H1 (cell line): ENCODE measurements at regions not wholly inside any gene's neighbourhood (a gene's known extent, or its start where the extent isn't known, plus 50 kb on each side); places are given as distances from the start of the nearest gene placed in this dataset.

Experiments used
- CTCF ChIA-PET: fragments of 300-600 bp; sonication (Branson Sonifier 250); formaldehyde crosslinking; loops from one replicate; lab custom pipeline; 2021; ENCODE audit not compliant: partially characterized antibody; lab: Charles Lee
- POLR2A ChIA-PET: fragments of 300-600 bp; sonication (Branson Sonifier 250); formaldehyde crosslinking; loops from one replicate; lab custom pipeline; 2021; ENCODE audit warnings: inconsistent platforms; ENCODE audit not compliant: partially characterized antibody; lab: Charles Lee
- DNase-seq, 2 experiments: peaks; one replicate each; pipeline versions ENCODE4 v3.0.0 to v3.0.0-alpha.2; 2010 to 2022; ENCODE audit warnings: low spot score in 2 of 2, low read depth in 1 of 2, mixed read lengths in 1 of 2
- FAIRE-seq: peaks from 2 replicates; lab custom pipeline; 2011; peaks lifted over from hg19 to GRCh38; lab: Jason Lieb, UNC
- H2AFZ ChIP-seq: 2 replicates; pipeline ENCODE4 v1.8.1; 2012; ENCODE audit warnings: low read length, inconsistent platforms
- H2AK5ac ChIP-seq: 2 replicates; pipeline ENCODE4 v1.6.1; 2013; ENCODE audit warnings: low read depth, low read length
- H2BK120ac ChIP-seq: replicated peaks from 2 replicates; pipeline ENCODE3; 2013; ENCODE audit warnings: low read depth, low read length, inconsistent platforms
- H2BK12ac ChIP-seq: 2 replicates; pipeline ENCODE4 v1.6.1; 2013; ENCODE audit warnings: low read depth, low read length
- H2BK15ac ChIP-seq: 2 replicates; pipeline ENCODE4 v1.6.1; 2013; ENCODE audit warnings: low read length
- H2BK20ac ChIP-seq: 2 replicates; pipeline ENCODE4 v1.6.1; 2013; ENCODE audit warnings: low read length
- H2BK5ac ChIP-seq: 2 replicates; pipeline ENCODE4 v1.6.1; 2013; ENCODE audit warnings: low read depth, low read length
- H3K14ac ChIP-seq: 2 replicates; pipeline ENCODE4 v1.6.1; 2013; ENCODE audit warnings: inconsistent platforms; ENCODE audit not compliant: insufficient read length
- H3K18ac ChIP-seq: 2 replicates; pipeline ENCODE4 v1.6.1; 2013; ENCODE audit warnings: low read length; ENCODE audit errors: extremely low read depth
- H3K23ac ChIP-seq: 2 replicates; pipeline ENCODE4 v1.6.1; 2013; ENCODE audit warnings: inconsistent platforms; ENCODE audit not compliant: insufficient read length
- H3K23me2 ChIP-seq: 2 replicates; pipeline ENCODE4 v1.6.1; 2013; ENCODE audit warnings: low read depth, low read length
- H3K27ac ChIP-seq: 2 replicates; pipeline ENCODE4 v1.6.1; 2011; ENCODE audit warnings: low read depth, low read length, inconsistent platforms
- H3K27me3 ChIP-seq, 4 experiments: replicated peaks in 1 of 4; 1 replicate in 1 of 4; 2 replicates in 3 of 4; pipeline versions ENCODE4 v1.6.1 to v1.8.1; 2011 to 2013; ENCODE audit warnings: low read length in 3 of 4, mild to moderate bottlenecking in 3 of 4, inconsistent platforms in 2 of 4, mixed read lengths in 2 of 4, moderate library complexity in 1 of 4; ENCODE audit not compliant: control insufficient read depth in 3 of 4, insufficient read depth in 3 of 4; ENCODE audit errors: extremely low read depth in 1 of 4
- H3K36me3 ChIP-seq, 4 experiments: 2 replicates each; pipeline versions ENCODE4 v1.6.1 to v1.8.1; 2011 to 2013; ENCODE audit warnings: mild to moderate bottlenecking in 4 of 4, low read length in 3 of 4, moderate library complexity in 2 of 4, control low read depth in 1 of 4, inconsistent platforms in 1 of 4; ENCODE audit not compliant: insufficient read depth in 4 of 4, control insufficient read depth in 2 of 4
- H3K4ac ChIP-seq: replicated peaks from 2 replicates; pipeline ENCODE3; 2013; ENCODE audit warnings: low read length, low read depth, mixed read lengths, inconsistent platforms; ENCODE audit not compliant: insufficient read length
- H3K4me1 ChIP-seq, 4 experiments: replicated peaks in 1 of 4; 1 replicate in 1 of 4; 2 replicates in 3 of 4; pipeline versions ENCODE4 v1.6.1 to v1.8.1; 2011 to 2013; ENCODE audit warnings: low read length in 3 of 4, inconsistent platforms in 2 of 4, mixed read lengths in 1 of 4; ENCODE audit not compliant: insufficient read depth in 4 of 4, control insufficient read depth in 3 of 4
- H3K4me2 ChIP-seq, 2 experiments: 2 replicates each; pipeline versions ENCODE4 v1.6.1 to v1.8.1; 2011 to 2013; ENCODE audit warnings: low read depth in 2 of 2, low read length in 2 of 2, control low read depth in 1 of 2, inconsistent platforms in 1 of 2, mild to moderate bottlenecking in 1 of 2; ENCODE audit not compliant: insufficient read depth in 1 of 2
- H3K4me3 ChIP-seq, 4 experiments: fragments of 200-600, 300-600 bp in 1 of 4; sonication (generic), shearing (Covaris generic), sonication (Bioruptor Twin) in 1 of 4; 2 replicates each; pipeline versions ENCODE4 v1.5.1 to v1.8.1; 2011 to 2016; ENCODE audit warnings: low read length in 4 of 4, low read depth in 3 of 4, control low read depth in 2 of 4, inconsistent platforms in 2 of 4, mild to moderate bottlenecking in 2 of 4, mixed read lengths in 1 of 4, moderate library complexity in 1 of 4; ENCODE audit not compliant: insufficient read depth in 2 of 4; ENCODE audit errors: extremely low read depth in 1 of 4
- H3K56ac ChIP-seq: replicated peaks from 2 replicates; pipeline ENCODE3; 2013; ENCODE audit warnings: low read depth, mild to moderate bottlenecking, mixed read lengths, low read length, inconsistent platforms; ENCODE audit not compliant: insufficient read length
- H3K79me1 ChIP-seq: 2 replicates; pipeline ENCODE4 v1.6.1; 2013; ENCODE audit warnings: low read depth, low read length, control low read depth
- H3K79me2 ChIP-seq, 2 experiments: 2 replicates each; pipeline versions ENCODE4 v1.6.1 to v1.8.1; 2012 to 2013; ENCODE audit warnings: low read length in 2 of 2, mild to moderate bottlenecking in 2 of 2, inconsistent platforms in 1 of 2; ENCODE audit not compliant: insufficient read depth in 2 of 2, control insufficient read depth in 1 of 2
- H3K9ac ChIP-seq, 4 experiments: replicated peaks in 1 of 4; 1 replicate in 1 of 4; 2 replicates in 3 of 4; pipeline versions ENCODE4 v1.6.1 to v1.8.1; 2011 to 2013; ENCODE audit warnings: low read depth in 3 of 4, low read length in 3 of 4, control low read depth in 2 of 4, mild to moderate bottlenecking in 2 of 4, moderate library complexity in 2 of 4, inconsistent platforms in 1 of 4; ENCODE audit errors: extremely low read depth in 1 of 4
- H3K9me3 ChIP-seq, 2 experiments: 2 replicates each; pipeline versions ENCODE4 v1.6.1 to v1.8.1; 2012 to 2013; ENCODE audit warnings: mild to moderate bottlenecking in 2 of 2, moderate library complexity in 2 of 2, control low read depth in 1 of 2, inconsistent platforms in 1 of 2, low read depth in 1 of 2, low read length in 1 of 2, mixed read lengths in 1 of 2; ENCODE audit not compliant: insufficient read depth in 2 of 2
- H4K20me1 ChIP-seq, 2 experiments: replicated peaks in 1 of 2; 2 replicates each; pipeline versions ENCODE3 to v1.8.1; 2011 to 2013; ENCODE audit warnings: inconsistent platforms in 2 of 2, low read length in 2 of 2, mild to moderate bottlenecking in 1 of 2; ENCODE audit not compliant: insufficient read depth in 2 of 2, control insufficient read depth in 1 of 2
- H4K5ac ChIP-seq: 2 replicates; pipeline ENCODE4 v1.6.1; 2013; ENCODE audit warnings: low read length, low read depth, mixed read lengths, inconsistent platforms; ENCODE audit not compliant: insufficient read length
- H4K8ac ChIP-seq: 2 replicates; pipeline ENCODE4 v1.8.0; 2013; ENCODE audit warnings: mild to moderate bottlenecking, moderate library complexity, low read length, inconsistent platforms; ENCODE audit not compliant: insufficient read depth; ENCODE audit errors: extremely low read depth
- H4K91ac ChIP-seq: replicated peaks from 2 replicates; pipeline ENCODE3; 2013; ENCODE audit warnings: low read length, mixed read lengths, inconsistent platforms; ENCODE audit not compliant: insufficient read length
- BRCA1 ChIP-seq: IDR thresholded peaks from 2 replicates; pipeline ENCODE4 v1.6.1; 2012; ENCODE audit warnings: low read depth, low read length, improper control_type of control experiment
- CBX8 ChIP-seq: fragments of 300-800, 300-1000 bp; sonication (generic); IDR thresholded peaks from 2 replicates; pipeline ENCODE4 v1.7.1; 2016; ENCODE audit warnings: low read depth, low read length, borderline replicate concordance
- CHD1 ChIP-seq: IDR thresholded peaks from 2 replicates; pipeline ENCODE4 v1.6.1; 2012; ENCODE audit warnings: low read depth, low read length, improper control_type of control experiment
- HDAC6 ChIP-seq: IDR thresholded peaks from one replicate; pipeline ENCODE4 v1.7.1; 2012; ENCODE audit warnings: low read depth, mild to moderate bottlenecking, inconsistent platforms, low read length, moderate library complexity
- KDM5A ChIP-seq: fragments of 200-600 bp; IDR thresholded peaks from 2 replicates; pipeline ENCODE4 v1.7.1; 2012; ENCODE audit warnings: mild to moderate bottlenecking, low read length, inconsistent platforms, mixed read lengths
- NANOG ChIP-seq: IDR thresholded peaks from 2 replicates; pipeline ENCODE4 v1.6.1; 2011; ENCODE audit warnings: low read length, low read depth, mild to moderate bottlenecking, inconsistent platforms; ENCODE audit not compliant: insufficient read depth, poor library complexity, severe bottlenecking
- POU5F1 ChIP-seq: IDR thresholded peaks from 2 replicates; pipeline ENCODE4 v1.6.1; 2011; ENCODE audit warnings: low read depth, mild to moderate bottlenecking, low read length, moderate library complexity
- RFX5 ChIP-seq: IDR thresholded peaks from 2 replicates; pipeline ENCODE4 v1.6.1; 2011; ENCODE audit warnings: low read depth, low read length, improper control_type of control experiment, borderline replicate concordance
- SIN3A ChIP-seq, 2 experiments: IDR thresholded peaks in 1 of 2; conservative IDR thresholded peaks in 1 of 2; 2 replicates each; pipeline ENCODE4 v1.6.1; 2011 to 2012; ENCODE audit warnings: low read length in 2 of 2, improper control_type of control experiment in 1 of 2, low read depth in 1 of 2, mild to moderate bottlenecking in 1 of 2
- WGBS, 2 experiments: shearing (Covaris generic) in 1 of 2; methylation state at CpG; one replicate each; pipeline versions ENCODE4 v1.1.6 to v1.1.7; 2013 to 2015; ENCODE audit warnings: low lambda C conversion rate in 2 of 2, mixed read lengths in 2 of 2, inconsistent platforms in 1 of 2, low coverage in 1 of 2, missing lambda C conversion rate in 1 of 2; ENCODE audit not compliant: insufficient replicate concordance in 2 of 2, insufficient coverage in 1 of 2, insufficient read length in 1 of 2; ENCODE audit errors: extremely low coverage in 1 of 2, missing lambda C conversion rate in 1 of 2; 5-methylcytosine and 5-hydroxymethylcytosine counted together

GRCh38 chr3:127052121-127052561 is 69.2 kb downstream of the PLXNA1 start:
- 92% methylated on average over 14 of the region's 15 CpGs; no CpG with 5 or more reads in 1 of the 2 experiments for WGBS, 2 experiments
- CTCF ChIA-PET = interaction anchor here (1.0 to 1.8 kb wide), 3 partner anchors 9 to 322 kb away, joined by 3 to 6 read pairs (median 5); no protein-coding TSS in a partner anchor
- H3K4me2 ChIP-seq = no peak overlapping the region

More at GRCh38 chr3:127052121-127052561, 69.2 kb downstream of the PLXNA1 start:
- Histone ChIP-seq H4K91ac (no peak overlapping the region), H3K18ac (no peak overlapping the region), H3K23ac (no peak overlapping the region), H3K79me2 (no peaks in the 10 kb centered on the region), H3K14ac (no peak overlapping the region), H3K27ac (no peak overlapping the region), H3K36me3 (no peaks in the 10 kb centered on the region), H4K5ac (no peak overlapping the region), H2BK5ac (no peak overlapping the region), H3K4me3 (no peak overlapping the region), H3K9ac (no peak overlapping the region), H3K56ac (no peak overlapping the region), H2BK20ac (no peak overlapping the region), H3K79me1 (no peaks in the 10 kb centered on the region), H3K27me3 (peaks cover 0 to 3% (median 0%) of the 10 kb centered on the region in 4 experiments; a peak in 1 of 7 replicates), H2BK15ac (no peak overlapping the region), H2BK12ac (no peak overlapping the region), H3K4me1 (no peaks in the 10 kb centered on the region; a peak in 3 of 7 replicates), H3K9me3 (peaks cover 9 to 10% of the 10 kb centered on the region in 2 experiments), H3K4ac (no peak overlapping the region), H4K8ac (no peak overlapping the region), H4K20me1 (no peaks in the 10 kb centered on the region), H2BK120ac (no peak overlapping the region), H2AFZ (no peak overlapping the region), H3K23me2 (no peaks in the 10 kb centered on the region), H2AK5ac (no peak overlapping the region)
- no peak for DNase-seq
- FAIRE-seq = no peak
- POLR2A ChIA-PET = no interaction called here
- TF ChIP-seq KDM5A = no peak
- no peak for TF ChIP-seq POU5F1
- TF ChIP-seq HDAC6 = no peak
- TF ChIP-seq BRCA1 = no peak
- no peak for TF ChIP-seq NANOG
- no peak for TF ChIP-seq CBX8
- TF ChIP-seq CHD1 = no peak
- TF ChIP-seq RFX5 = no peak
- TF ChIP-seq SIN3A (conservative IDR thresholded peaks at IDR 0.05 in 1 of 2, IDR thresholded peaks at IDR 0.05 in 1 of 2; ENCODE audit: low read depth in 1 of 2, low read length in 2 of 2) = no peak
